NCI-H1105 treated with DMSO at 0.1 percent for 48 hours (cell line): ENCODE measurements at regions not wholly inside any gene's neighbourhood (a gene's known extent, or its start where the extent isn't known, plus 50 kb on each side); places are given as distances from the start of the nearest gene placed in this dataset.
A peak's percentile ranks its signal among the peaks of the same experiment; 100 is the strongest.

Experiments
- DNase-seq: peaks from one replicate; lab custom pipeline; 2025; lab: John Stamatoyannopoulos, UW

- DNase-seq: no peak
These were observed 262.7 kb downstream of the CHL1 start for GRCh38 chr3:459311-459670.

- DNase-seq: no peak
These were observed 264.4 kb downstream of the CHL1 start for GRCh38 chr3:461006-461405.

GRCh38 chr3:462851-463250 is 266.3 kb downstream of the CHL1 start:
- no peak for DNase-seq

DNA sequence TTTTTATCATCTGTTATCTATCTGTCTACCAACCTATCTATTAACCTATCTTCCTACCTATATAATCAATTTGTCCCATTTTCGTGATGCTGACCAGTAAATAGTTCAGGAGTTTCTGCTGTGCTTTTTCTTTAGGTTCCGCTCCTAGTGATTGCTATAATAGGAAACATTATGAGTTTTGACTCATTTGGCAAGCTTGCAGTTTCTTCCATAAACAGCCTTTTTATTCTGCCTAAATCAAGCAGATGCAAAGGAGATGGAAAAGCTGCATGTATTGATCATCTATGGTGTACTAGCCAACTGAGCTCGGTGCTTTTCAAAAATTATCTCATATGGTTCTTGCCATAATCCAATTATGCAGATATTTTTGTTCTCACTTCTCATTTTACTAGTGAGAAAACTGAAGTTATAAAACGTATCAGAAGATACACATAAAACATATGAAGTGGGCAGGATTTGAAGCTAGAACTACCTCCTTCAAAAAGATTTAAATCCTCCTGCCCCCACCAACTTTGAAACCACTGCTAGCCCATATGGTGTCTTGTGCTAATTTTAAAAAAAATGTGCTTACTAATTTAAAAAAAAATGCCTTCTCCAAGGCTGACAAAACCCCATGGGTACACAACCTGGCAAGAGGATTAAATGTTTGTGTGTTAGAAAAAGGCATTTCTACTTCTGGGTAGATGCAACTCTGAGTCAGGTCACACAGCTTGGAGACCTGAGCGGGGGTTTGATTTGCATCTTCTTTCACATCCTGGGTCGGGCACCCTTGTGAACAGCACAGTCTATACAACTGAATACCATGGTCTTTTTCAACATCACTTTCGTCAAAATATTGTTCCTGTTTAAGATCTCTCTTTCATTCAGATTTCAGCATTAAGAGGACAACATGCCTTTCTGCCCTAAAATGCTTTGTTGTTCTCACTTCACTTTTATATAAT is 267.0 kb downstream of the CHL1 start:
- DNase-seq: no peak

GRCh38 chr3:464255-464654 is 267.7 kb downstream of the CHL1 start:
- DNase-seq: no peak

DNA sequence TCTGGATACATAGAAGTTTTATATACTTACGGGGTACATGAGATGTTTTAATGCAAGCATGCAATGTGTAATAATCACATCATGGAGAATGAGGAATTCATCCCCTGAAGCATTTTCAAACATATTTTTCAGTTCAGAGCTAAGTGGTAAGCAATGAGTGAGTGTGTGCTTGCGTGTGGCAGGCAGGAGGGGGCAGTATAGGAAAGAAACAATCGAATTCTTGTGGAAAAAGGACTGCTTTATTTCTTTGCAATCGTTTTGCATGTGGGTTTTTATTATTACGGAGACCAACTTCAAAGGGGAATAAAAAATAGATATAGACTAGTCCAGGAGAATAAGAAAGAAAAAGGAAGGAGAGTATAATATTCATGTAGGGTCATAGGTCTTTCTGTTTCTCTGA is 271.6 kb downstream of the CHL1 start:
- DNase-seq: no peak

DNA sequence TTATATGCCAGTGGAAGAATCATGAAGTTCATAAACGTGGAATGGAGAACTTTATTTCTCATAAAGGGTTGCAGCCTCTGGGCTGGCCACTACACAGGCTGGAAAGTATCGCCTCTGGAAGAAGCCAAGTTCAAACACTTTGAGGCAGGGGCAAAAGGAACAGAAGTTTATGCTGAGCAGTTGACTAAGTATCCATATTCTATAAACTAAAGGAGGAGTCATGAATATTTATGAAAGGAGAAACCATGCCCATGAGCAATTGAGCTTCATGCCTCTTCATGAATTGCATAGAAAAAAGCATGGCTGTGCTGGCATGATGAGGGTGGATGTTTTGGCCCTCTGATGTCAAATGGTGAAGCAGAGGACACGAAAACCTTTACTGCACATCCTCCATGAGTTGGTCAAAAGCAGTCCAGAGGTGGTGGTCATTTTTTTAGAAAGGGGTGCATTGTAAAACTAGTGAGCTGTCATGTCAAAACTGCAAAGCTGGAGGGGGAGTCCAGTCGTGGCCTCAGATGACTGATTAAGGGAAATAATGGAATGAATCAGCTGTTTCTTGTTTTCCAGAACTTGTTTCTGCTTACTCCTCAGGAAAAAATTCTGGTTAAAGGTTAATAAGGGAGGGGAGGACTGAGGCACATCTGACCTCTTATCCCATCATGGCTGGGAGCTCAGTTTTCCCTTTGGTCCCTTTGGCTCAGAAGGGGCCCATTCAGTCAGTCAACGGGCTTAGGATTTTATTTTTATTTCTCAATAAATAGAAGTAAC is 276.7 kb downstream of the CHL1 start:
- no peak for DNase-seq

DNA sequence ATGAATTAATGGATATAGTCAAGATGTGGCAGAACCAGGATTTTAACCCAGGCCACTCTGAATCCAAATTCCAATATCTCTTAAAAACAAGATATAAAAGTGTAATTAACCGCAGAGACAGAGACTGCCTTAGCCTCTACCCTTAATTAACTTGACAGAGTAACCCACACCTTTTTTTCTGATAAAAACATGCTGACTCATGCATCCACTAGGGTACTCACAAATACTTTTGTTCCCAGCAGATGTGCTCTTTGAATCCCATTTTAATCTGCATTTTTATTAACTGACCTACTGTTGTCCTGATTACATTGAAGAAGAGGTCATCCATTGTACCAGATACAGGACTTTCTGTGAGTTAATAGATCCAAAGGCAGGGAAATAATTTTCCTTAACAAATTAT is 278.3 kb downstream of the CHL1 start:
- DNase-seq: no peak

- DNase-seq: no peak
These were observed 283.5 kb downstream of the CHL1 start for GRCh38 chr3:480070-480469.

- no peak for DNase-seq
These were observed 284.5 kb downstream of the CHL1 start for GRCh38 chr3:481111-481510.

GRCh38 chr3:481680-482079 is 285.1 kb downstream of the CHL1 start:
- peak; percentile 19 for DNase-seq

DNA sequence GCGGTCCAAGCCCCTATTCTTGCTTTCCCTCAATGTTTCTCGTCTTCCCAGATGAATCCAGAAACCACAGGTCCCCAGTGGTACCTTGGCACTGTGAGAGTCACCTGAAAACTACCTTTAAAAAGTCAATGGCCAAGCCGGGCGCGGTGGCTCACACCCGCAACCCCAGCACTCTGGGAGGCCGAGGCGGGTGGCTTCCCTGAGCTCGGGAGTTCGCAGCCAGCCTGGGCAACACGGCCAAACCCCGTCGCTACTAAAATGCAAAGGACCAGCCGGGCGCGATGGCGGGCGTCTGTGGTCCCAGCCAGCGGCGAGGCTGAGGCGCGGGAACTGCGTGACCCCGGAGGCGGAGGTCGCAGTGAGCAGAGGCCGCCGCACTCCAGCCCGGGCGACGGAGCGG is 285.9 kb downstream of the CHL1 start:
- DNase-seq: no peak

DNA sequence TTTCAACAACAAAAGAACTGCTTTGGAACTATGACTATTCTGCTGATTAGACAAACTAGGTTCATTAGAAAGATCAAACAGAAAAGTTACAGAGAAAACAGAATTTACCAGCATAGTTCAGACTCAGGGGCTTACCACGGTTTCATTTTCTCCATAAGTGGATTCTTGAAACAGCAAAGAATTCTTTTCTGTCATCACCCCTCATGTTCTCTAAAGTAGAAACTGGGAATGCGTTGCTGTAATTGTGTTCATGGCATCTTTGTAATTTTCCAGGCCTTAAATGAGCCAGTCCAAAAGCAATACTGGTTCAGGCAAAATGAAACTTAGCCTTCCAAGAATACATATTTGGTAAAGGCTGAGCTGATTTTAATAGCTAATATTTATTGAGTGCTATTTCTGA is 287.8 kb downstream of the CHL1 start:
- no peak for DNase-seq

- no peak for DNase-seq
These were observed 291.1 kb downstream of the CHL1 start for GRCh38 chr3:487614-488013.

GRCh38 chr3:492586-493316 is 296.2 kb downstream of the CHL1 start:
- DNase-seq: no peak

DNA sequence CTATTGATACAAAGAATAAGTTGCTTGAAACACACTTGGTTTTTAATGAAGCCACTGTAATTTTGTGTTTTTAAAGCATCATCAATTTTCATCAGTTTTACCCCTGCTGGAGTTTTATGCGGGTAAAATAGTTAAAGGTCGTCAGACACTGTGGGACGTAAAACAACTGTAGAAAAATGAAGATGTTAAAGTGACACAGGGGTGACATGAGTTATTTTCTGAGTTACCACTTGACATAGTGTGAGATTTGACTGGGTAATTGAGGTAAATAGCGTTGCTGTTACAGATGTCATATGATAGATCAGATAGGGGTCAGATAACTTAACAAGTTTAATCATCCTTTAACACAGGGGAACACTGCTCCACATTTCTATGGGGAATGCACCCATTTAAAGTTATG is 297.6 kb downstream of the CHL1 start:
- no peak for DNase-seq

GRCh38 chr3:498487-498886 is 301.9 kb downstream of the CHL1 start:
- DNase-seq: no peak

GRCh38 chr3:499001-499761 is 302.6 kb downstream of the CHL1 start:
- no peak for DNase-seq

DNA sequence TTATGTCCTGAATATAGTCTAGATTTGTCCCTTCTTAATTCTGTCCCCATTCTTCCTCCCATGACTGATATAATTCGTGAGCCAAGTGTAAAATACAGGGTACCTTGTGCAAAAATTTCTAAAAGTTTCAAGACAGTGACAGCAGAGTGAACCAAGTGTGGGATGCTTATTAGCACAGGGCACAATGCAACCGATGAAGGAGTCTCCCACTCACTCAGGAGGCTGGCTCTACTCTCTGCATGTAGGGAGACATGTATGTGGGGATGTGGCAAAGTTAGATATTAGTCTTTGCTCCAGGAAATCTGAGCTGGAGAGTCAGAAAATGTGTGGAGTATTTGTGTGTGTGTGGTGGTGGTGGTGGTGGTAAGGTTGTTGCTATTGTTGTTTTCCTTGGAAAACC is 305.9 kb downstream of the CHL1 start:
- DNase-seq: no peak

- no peak for DNase-seq
These were observed 316.7 kb downstream of the CHL1 start for GRCh38 chr3:513301-513700.

- DNase-seq: no peak
These were observed 317.6 kb downstream of the CHL1 start for GRCh38 chr3:514192-514591.

DNA sequence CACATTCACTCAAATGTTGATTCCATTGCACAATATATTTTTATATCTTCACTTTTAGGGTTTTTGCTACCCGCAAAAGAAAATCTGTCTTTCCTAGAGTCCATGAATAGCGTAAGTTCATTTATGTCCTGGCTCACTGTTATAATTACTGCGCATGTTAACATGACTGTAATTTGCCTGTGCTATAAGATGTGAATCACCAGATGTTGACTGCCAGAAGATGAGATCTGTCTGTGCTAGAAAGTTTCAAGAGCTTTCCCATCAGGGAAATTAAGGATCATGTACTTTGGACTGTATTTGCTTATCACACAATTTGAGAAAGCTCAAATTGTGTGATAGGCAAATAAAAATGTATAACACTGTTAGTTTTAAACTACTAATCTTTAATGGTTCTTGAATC is 322.5 kb downstream of the CHL1 start:
- no peak for DNase-seq
